LNCaP clone FGC (cell line): ENCODE measurements at regions not wholly inside any gene's neighbourhood (a gene's known extent, or its start where the extent isn't known, plus 50 kb on each side); places are given as distances from the start of the nearest gene placed in this dataset.

Experiments
- DNase-seq: peaks from one replicate; pipeline ENCODE4 v3.0.0-alpha.2; 2011; ENCODE audit warnings: low read depth
- H3K4me3 ChIP-seq: 2 replicates; pipeline ENCODE4 v1.5.1; 2011; ENCODE audit warnings: mild to moderate bottlenecking, low read depth, low read length, control low read depth
- CTCF ChIP-seq: IDR thresholded peaks from 2 replicates; pipeline ENCODE4 v1.5.1; 2012; ENCODE audit warnings: mild to moderate bottlenecking; ENCODE audit not compliant: control insufficient read depth, insufficient read depth; ENCODE audit errors: extremely low read depth

- DNase-seq, result no peak
- H3K4me3 ChIP-seq, result no peak overlapping the region
- no peak for TF ChIP-seq CTCF
Observed at GRCh38 chr3:153315781-153316180, 153.8 kb downstream of the RAP2B start.

GRCh38 chr3:153319705-153320554 is 157.9 kb downstream of the RAP2B start:
- no peak overlapping the region for H3K4me3 ChIP-seq
- no peak for DNase-seq

GRCh38 chr3:153320585-153321128 is 158.6 kb downstream of the RAP2B start:
- no peak overlapping the region for H3K4me3 ChIP-seq
- no peak for DNase-seq
- no peak for TF ChIP-seq CTCF

More at GRCh38 chr3:153319705-153320554, 157.9 kb downstream of the RAP2B start:
- no peak for TF ChIP-seq CTCF

- TF ChIP-seq CTCF, result no peak
- no peak for DNase-seq
- H3K4me3 ChIP-seq, result no peak overlapping the region
Observed at GRCh38 chr3:153328690-153329089, 166.7 kb downstream of the RAP2B start.

- no peak for TF ChIP-seq CTCF
- no peak for DNase-seq
Observed at GRCh38 chr3:153330901-153331300, 168.9 kb downstream of the RAP2B start.

GRCh38 chr3:153331676-153332075 is 169.7 kb downstream of the RAP2B start:
- no peak for TF ChIP-seq CTCF
- DNase-seq, result peak; percentile 13
- no peak overlapping the region for H3K4me3 ChIP-seq

More at GRCh38 chr3:153330901-153331300, 168.9 kb downstream of the RAP2B start:
- no peak overlapping the region for H3K4me3 ChIP-seq
